Lung (tissue), 11 donors: ENCODE measurements at regions not wholly inside any gene's neighbourhood (a gene's known extent, or its start where the extent isn't known, plus 50 kb on each side); places are given as distances from the start of the nearest gene placed in this dataset.
A peak's percentile ranks its signal among the peaks of the same experiment; 100 is the strongest.

Experiments
- ATAC-seq: fragments of 200-7000 bp; cut with Tn5 transposase; one replicate; pipeline ENCODE4 v1.9.1; 2020; ENCODE audit warnings: moderate number of reproducible peaks; ENCODE audit not compliant: insufficient read depth, low FRiP score
- DNase-seq, 3 donors: peaks; one replicate each; pipeline ENCODE4 v3.0.0-alpha.2; 2013 to 2017
- H3K27ac ChIP-seq, 2 donors: one replicate each; pipeline ENCODE4 v1.5.1; 2013; ENCODE audit warnings: mild to moderate bottlenecking in 2 of 2, moderate library complexity in 2 of 2, control low read depth in 1 of 2, inconsistent platforms in 1 of 2, low read depth in 1 of 2, low read length in 1 of 2
- H3K27me3 ChIP-seq, 3 donors: one replicate each; pipeline ENCODE4 v1.5.1; 2013; ENCODE audit warnings: low read length in 2 of 3; ENCODE audit not compliant: control insufficient read depth in 3 of 3, insufficient read depth in 3 of 3
- H3K36me3 ChIP-seq, 4 donors: one replicate each; pipeline ENCODE4 v1.5.1; 2013; ENCODE audit warnings: low read length in 4 of 4, mild to moderate bottlenecking in 1 of 4, moderate library complexity in 1 of 4; ENCODE audit not compliant: control insufficient read depth in 4 of 4, insufficient read depth in 4 of 4
- H3K4me1 ChIP-seq, 5 donors: one replicate each; pipeline ENCODE4 v1.5.1; 2013; ENCODE audit warnings: low read length in 5 of 5, mild to moderate bottlenecking in 2 of 5, moderate library complexity in 1 of 5; ENCODE audit not compliant: control insufficient read depth in 5 of 5, insufficient read depth in 5 of 5
- H3K4me3 ChIP-seq: one replicate; pipeline ENCODE4 v1.5.1; 2013; ENCODE audit warnings: mild to moderate bottlenecking, control low read depth, moderate library complexity
- H3K9ac ChIP-seq, 2 donors: one replicate each; pipeline ENCODE4 v1.5.1; 2013; ENCODE audit warnings: low read length in 2 of 2, control low read depth in 1 of 2; ENCODE audit not compliant: insufficient read depth in 1 of 2
- H3K9me3 ChIP-seq, 4 donors: one replicate each; pipeline ENCODE4 v1.5.1; 2013; ENCODE audit warnings: low read length in 3 of 4, mild to moderate bottlenecking in 1 of 4, moderate library complexity in 1 of 4; ENCODE audit not compliant: control insufficient read depth in 4 of 4, insufficient read depth in 3 of 4
- CTCF ChIP-seq: IDR thresholded peaks from 2 replicates; pipeline ENCODE4 v1.5.1; 2012; ENCODE audit warnings: mild to moderate bottlenecking; ENCODE audit errors: control extremely low read depth, extremely low read depth
- WGBS, 2 donors: extraction: QIAGEN DNeasy Blood & Tissue Kit; methylation state at CpG; one replicate each; pipeline ENCODE4 v1.1.7; 2013; 5-methylcytosine and 5-hydroxymethylcytosine counted together
- donor health status: control.
- donor health status: control.
- donor health status: Bipolar disorder and iron deficiency.
- donor health status: healthy.
- donor health status: DM: yes; HTN: yes; CAD: no.

DNA sequence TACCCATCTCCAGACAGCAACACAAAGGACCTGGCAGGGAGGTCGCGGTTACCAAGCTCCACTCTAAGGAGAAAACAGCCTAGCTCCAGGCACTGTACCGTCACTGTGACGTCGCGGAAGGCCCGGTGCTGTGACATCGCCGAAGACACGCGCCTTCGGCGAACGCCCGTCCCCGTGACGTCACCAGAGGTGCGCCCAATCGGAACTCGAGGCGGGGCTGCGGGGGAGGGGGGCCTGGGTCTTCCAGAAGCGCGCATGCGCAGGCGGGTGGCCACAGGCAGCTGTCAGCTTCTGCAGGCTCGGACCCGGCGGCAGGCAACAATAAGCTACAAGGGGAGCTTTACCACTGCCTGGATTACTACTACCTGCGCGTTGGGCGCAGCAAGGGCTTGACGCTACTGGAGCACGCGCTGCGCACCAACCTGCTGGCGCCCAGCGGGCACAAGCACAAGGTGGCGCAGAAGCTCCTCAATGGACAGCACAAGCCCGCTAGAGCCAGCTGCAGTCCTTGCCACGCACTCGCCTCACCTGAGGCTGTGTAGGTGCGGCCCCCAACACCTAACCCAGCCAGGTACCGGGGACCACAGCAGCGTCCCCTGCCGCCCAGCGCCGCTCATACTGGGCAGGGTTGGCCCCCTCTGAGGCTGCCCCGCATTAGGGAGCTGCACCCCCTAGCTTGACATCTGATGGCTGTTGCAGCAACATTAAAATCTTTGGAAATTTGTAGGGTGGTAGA lies 208.4 kb downstream of the TPST1 start:
- WGBS, 2 donors, result 3 to 7% methylated on average over 47 to 49 of the region's 49 CpGs
- H3K4me3 ChIP-seq, result peak overlapping the region; percentile 41
- ATAC-seq (peak; percentile 82), DNase-seq (peak; percentile 86 to 92 (median 88))
- no peak overlapping the region for H3K27ac ChIP-seq
- no peaks in the 10 kb centered on the region for H3K9me3 ChIP-seq
- no peaks in the 10 kb centered on the region for H3K27me3 ChIP-seq
- no peak overlapping the region for H3K9ac ChIP-seq
- peaks cover 0 to 8% (median 0%) of the 10 kb centered on the region in 5 donors for H3K4me1 ChIP-seq
- TF ChIP-seq CTCF, result no peak
- peaks cover 0 to 5% (median 1%) of the 10 kb centered on the region in 4 donors for H3K36me3 ChIP-seq

GRCh38 chr7:66415659-66416265 lies 210.6 kb downstream of the TPST1 start:
- Histone ChIP-seq H3K9ac (no peak overlapping the region), H3K9me3 (no peaks in the 10 kb centered on the region), H3K27ac (no peak overlapping the region), H3K4me3 (no peak overlapping the region), H3K36me3 (no peaks in the 10 kb centered on the region), H3K27me3 (no peaks in the 10 kb centered on the region), H3K4me1 (peaks cover 0 to 8% (median 0%) of the 10 kb centered on the region in 5 donors)
- 76 to 77% methylated on average over 4 of the region's 4 CpGs for WGBS, 2 donors
- ATAC-seq (no peak), DNase-seq (no peak)
- TF ChIP-seq CTCF, result no peak

- Histone ChIP-seq H3K4me1 (peaks cover 0 to 6% (median 0%) of the 10 kb centered on the region in 5 donors), H3K27me3 (no peaks in the 10 kb centered on the region), H3K9me3 (no peaks in the 10 kb centered on the region), H3K9ac (no peak overlapping the region), H3K36me3 (peaks cover 0 to 2% (median 0%) of the 10 kb centered on the region in 4 donors), H3K4me3 (no peak overlapping the region), H3K27ac (no peak overlapping the region)
- TF ChIP-seq CTCF, result no peak
- DNase-seq (no peak), ATAC-seq (no peak)
- 86 to 89% methylated on average over 3 of the region's 3 CpGs for WGBS, 2 donors
Observed at GRCh38 chr7:66418537-66418936, 210.1 kb upstream of the KCTD7 start.
